Gastroesophageal sphincter (tissue), 3 donors: ENCODE measurements at regions not wholly inside any gene's neighbourhood (a gene's known extent, or its start where the extent isn't known, plus 50 kb on each side); places are given as distances from the start of the nearest gene placed in this dataset.

ENCODE experiments used
- CTCF ChIP-seq, 4 experiments: fragments of 200-600 bp in 2 of 4; fragments of 450-650 bp in 2 of 4; sonication (generic) in 1 of 4; IDR thresholded peaks; one replicate each; pipeline ENCODE4 v1.5.1; 2017 to 2019; ENCODE audit warnings: antibody characterized with exemption in 4 of 4, mild to moderate bottlenecking in 2 of 4, moderate library complexity in 2 of 4
- EP300 ChIP-seq: sonication (generic); formaldehyde crosslinking; IDR thresholded peaks from one replicate; pipeline ENCODE4 v1.6.1; 2017; ENCODE audit warnings: antibody characterized with exemption, mild to moderate bottlenecking
- POLR2A ChIP-seq, 2 donors: fragments of 450-650 bp; IDR thresholded peaks; one replicate each; pipeline ENCODE4 v1.6.1; 2017; ENCODE audit warnings: antibody characterized with exemption in 2 of 2, mild to moderate bottlenecking in 2 of 2, moderate library complexity in 1 of 2

DNA sequence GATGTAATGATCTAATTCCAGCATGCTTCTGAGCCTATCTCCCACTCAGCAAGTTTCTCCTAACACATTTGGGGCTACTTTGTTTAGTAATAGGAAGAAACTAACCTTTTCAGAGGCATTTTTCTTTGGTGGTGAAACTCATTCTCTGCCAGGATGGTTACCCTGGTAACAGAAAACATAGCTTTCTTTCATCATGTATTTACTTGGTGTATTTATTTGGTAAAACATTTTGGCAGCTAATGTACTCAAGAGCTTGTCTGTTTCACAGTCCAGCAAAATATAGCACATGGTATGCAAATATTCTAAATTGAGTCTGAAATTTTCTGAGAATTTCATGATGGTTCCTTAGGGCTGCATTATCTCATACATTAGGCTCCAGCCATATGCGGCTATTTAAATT is 100.0 kb downstream of the SLC35B3 start:
- no peak for TF ChIP-seq CTCF (IDR thresholded peaks at IDR 0.05)
- no peak for TF ChIP-seq POLR2A (IDR thresholded peaks at IDR 0.05)
- no peak for TF ChIP-seq EP300
